Upper lobe of left lung (tissue), 4 donors: ENCODE measurements at regions not wholly inside any gene's neighbourhood (a gene's known extent, or its start where the extent isn't known, plus 50 kb on each side); places are given as distances from the start of the nearest gene placed in this dataset.

Experiments
- CTCF ChIP-seq, 6 experiments: fragments of 450-650 bp in 4 of 6; fragments of 200-600 bp in 2 of 6; sonication (generic) in 2 of 6; IDR thresholded peaks; one replicate each; pipeline ENCODE4 v1.5.1; 2016 to 2019; ENCODE audit warnings: antibody characterized with exemption in 6 of 6
- EP300 ChIP-seq, 4 donors: sonication (generic); formaldehyde crosslinking; IDR thresholded peaks; one replicate each; pipeline ENCODE4 v1.5.1; 2017; ENCODE audit warnings: antibody characterized with exemption in 4 of 4, control low read depth in 2 of 4
- POLR2A ChIP-seq, 4 donors: fragments of 450-650 bp; IDR thresholded peaks; one replicate each; pipeline ENCODE4 v1.5.1; 2016 to 2017; ENCODE audit warnings: antibody characterized with exemption in 4 of 4, mild to moderate bottlenecking in 2 of 4
- POLR2AphosphoS5 ChIP-seq, 2 donors: sonication (generic); formaldehyde crosslinking; IDR thresholded peaks; one replicate each; pipeline ENCODE4 v1.5.1; 2017; ENCODE audit warnings: antibody characterized with exemption in 2 of 2

GRCh38 chr3:20878691-20879090, 692.7 kb upstream of the SGO1 start:
- no peak for TF ChIP-seq CTCF (IDR thresholded peaks at IDR 0.05)
- no peak for TF ChIP-seq POLR2A (IDR thresholded peaks at IDR 0.05)
- no peak for TF ChIP-seq POLR2AphosphoS5 (IDR thresholded peaks at IDR 0.05)
- TF ChIP-seq EP300 (IDR thresholded peaks at IDR 0.05) = no peak
